Epithelial cell of esophagus (primary cell): ENCODE measurements at regions not wholly inside any gene's neighbourhood (a gene's known extent, or its start where the extent isn't known, plus 50 kb on each side); places are given as distances from the start of the nearest gene placed in this dataset.

Source experiments
- DNase-seq: peaks from one replicate; pipeline ENCODE4 v3.0.0; 2010; ENCODE audit warnings: low read depth
- H3K4me3 ChIP-seq: 2 replicates; pipeline ENCODE4 v1.5.1; 2011; ENCODE audit warnings: mild to moderate bottlenecking, low read length, control low read depth
- TF ChIP-seq, protein P1 (sequence below): IDR thresholded peaks from 2 replicates; pipeline ENCODE4 v1.5.1; 2011; ENCODE audit warnings: low read depth, mild to moderate bottlenecking, low read length, control low read depth, inconsistent platforms; ENCODE audit not compliant: insufficient read depth; ENCODE audit errors: missing control alignments

GRCh38 chr5:74340476-74340875 lies 300.1 kb downstream of the ENC1 start:
- TF ChIP-seq, protein P1, sequence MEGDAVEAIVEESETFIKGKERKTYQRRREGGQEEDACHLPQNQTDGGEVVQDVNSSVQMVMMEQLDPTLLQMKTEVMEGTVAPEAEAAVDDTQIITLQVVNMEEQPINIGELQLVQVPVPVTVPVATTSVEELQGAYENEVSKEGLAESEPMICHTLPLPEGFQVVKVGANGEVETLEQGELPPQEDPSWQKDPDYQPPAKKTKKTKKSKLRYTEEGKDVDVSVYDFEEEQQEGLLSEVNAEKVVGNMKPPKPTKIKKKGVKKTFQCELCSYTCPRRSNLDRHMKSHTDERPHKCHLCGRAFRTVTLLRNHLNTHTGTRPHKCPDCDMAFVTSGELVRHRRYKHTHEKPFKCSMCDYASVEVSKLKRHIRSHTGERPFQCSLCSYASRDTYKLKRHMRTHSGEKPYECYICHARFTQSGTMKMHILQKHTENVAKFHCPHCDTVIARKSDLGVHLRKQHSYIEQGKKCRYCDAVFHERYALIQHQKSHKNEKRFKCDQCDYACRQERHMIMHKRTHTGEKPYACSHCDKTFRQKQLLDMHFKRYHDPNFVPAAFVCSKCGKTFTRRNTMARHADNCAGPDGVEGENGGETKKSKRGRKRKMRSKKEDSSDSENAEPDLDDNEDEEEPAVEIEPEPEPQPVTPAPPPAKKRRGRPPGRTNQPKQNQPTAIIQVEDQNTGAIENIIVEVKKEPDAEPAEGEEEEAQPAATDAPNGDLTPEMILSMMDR, result no peak
- no peak overlapping the region for H3K4me3 ChIP-seq
- DNase-seq, result no peak

DNA sequence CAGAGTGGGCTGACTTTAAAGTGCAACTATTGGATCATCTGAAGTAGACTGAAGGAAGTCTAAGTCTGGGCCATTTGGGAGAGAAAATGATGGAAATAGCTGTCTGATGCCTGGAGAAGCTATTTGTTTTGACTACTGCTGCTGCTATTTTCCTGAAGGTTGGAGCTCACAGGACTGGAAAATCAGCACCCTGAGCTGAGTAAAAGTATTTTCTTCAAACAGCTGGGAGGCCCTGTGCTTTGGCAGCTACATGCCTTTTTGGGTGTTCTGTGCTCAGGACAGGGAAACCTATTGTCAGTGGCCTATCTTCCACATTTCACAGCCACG lies 302.6 kb downstream of the ENC1 start:
- no peak overlapping the region for H3K4me3 ChIP-seq
- DNase-seq, result no peak
- TF ChIP-seq, protein P1, result no peak

- H3K4me3 ChIP-seq, result no peak overlapping the region
- TF ChIP-seq, protein P1, result no peak
- DNase-seq, result no peak
Measured at GRCh38 chr5:74337254-74337983, 303.1 kb downstream of the ENC1 start.

- TF ChIP-seq, protein P1, result peak; percentile 8
Measured at GRCh38 chr5:74336297-74336696, 304.2 kb downstream of the ENC1 start.

DNA sequence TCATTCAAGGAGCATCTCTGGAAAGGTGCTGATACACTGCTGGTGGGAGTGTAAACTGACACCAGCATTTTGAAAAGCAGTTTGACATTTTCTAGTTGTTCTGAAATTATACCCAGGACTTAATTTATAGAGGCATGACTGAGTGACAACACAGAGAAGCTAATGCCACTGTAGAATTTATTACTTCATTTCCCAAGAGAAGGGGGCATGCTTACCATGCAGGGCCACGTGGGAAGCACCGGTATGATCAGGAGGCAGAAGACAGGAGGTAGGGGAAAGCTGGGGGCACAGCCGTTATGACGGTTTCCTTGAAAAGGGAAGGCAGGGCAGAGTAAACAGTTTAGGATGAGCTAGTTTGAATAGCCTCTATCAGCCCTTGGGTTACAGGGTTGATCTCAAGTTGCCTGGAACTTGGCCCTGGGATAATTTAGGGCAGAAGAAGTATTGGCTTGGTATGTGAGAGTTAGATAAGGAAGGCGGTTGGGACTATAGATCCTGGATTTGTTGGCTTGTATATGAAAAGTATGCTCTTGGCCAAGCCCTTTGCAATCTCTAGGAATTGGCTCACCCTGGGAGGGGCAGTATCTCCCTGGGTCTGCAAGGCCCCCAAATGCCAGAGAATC lies 305.7 kb downstream of the ENC1 start:
- H3K4me3 ChIP-seq, result no peak overlapping the region
- TF ChIP-seq, protein P1, result no peak
- DNase-seq, result no peak

More at GRCh38 chr5:74336297-74336696, 304.2 kb downstream of the ENC1 start:
- H3K4me3 ChIP-seq, result no peak overlapping the region
- no peak for DNase-seq

DNA sequence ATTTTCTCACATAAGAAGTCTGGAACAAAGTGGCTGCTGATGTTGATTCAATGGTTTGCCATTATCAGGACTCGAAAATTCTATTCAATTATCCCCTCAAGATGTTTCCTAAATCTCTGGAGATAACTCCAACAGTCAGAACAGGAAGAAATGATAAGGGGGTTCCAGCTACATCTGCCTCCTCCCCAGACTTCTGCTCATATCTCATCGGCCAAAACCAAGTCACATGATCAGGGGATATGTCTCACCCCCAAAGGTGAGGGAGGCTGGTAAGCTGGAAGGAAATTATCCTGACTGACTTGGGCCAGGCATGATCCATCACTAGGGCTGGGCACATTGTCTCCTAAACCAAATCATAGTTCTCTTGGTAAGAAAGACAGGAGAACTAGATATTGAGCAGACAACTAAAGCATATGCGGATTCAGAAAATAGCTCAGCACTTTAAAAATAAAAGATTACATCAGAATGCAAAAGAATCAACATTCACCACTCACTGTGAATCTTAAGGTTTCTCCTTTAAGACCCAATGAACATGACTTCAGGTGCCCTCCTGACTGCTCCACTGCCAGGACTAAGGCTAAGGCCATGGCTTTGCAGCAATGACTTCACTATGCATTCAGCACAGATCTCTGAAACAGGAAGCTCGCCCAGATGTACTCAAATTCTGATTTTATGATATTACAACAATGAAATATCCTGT lies 306.3 kb downstream of the ENC1 start:
- H3K4me3 ChIP-seq, result no peak overlapping the region
- TF ChIP-seq, protein P1, result no peak
- no peak for DNase-seq
